ENCODE measurements at regions not wholly inside any gene's neighbourhood (a gene's known extent, or its start where the extent isn't known, plus 50 kb on each side); places are given as distances from the start of the nearest gene placed in this dataset.

DNA sequence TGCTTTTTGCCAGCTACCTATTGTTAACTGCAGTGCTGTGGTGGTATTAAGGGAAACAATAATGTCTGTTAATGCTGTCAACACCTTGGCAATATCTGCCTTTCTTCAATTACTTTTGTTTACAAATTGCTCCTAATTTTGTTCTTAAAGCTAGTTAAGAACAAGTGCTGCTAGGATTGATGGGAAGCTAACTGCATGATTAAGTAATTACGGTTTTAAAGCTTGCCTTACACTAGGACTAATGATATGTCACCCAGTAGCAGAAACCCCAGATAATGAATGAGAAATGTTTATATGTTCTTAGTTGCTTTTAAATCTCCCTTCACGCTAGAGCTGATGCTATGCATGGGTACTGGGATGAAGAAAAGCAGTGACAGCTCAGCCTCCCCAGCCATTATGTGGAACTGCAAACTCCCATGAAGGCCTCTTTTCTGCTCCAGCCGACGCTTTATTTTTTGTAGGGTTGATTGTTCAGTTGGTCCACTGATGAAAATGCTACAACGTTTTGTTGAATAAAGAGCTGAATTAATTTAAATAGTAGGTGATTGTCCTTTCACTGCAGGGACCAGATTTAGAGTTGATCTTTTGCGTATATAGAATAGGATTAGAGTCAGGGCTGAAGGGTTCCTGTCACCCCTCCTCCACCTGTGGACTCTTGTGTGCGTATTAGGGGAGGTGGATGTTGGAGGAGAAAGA lies 610.5 kb downstream of the TFAP2B start:
- Histone ChIP-seq H3K36me3 (ENCODE audit: insufficient read depth, low read length) (no peaks in the 10 kb centered on the region), H3K9ac (ENCODE audit: low read length) (no peak overlapping the region), H3K9me3 (ENCODE audit: insufficient read depth, low read depth, low read length) (no peaks in the 10 kb centered on the region), H3K4me2 (ENCODE audit: low read length) (no peak overlapping the region), H4K20me1 (ENCODE audit: insufficient read depth, low read length) (no peaks in the 10 kb centered on the region), H3K27me3 (ENCODE audit: insufficient read depth, low read length) (no peaks in the 10 kb centered on the region), H3K4me1 (ENCODE audit: insufficient read depth, low read length) (no peaks in the 10 kb centered on the region), H3K27ac (ENCODE audit: low read depth, low read length) (no peak overlapping the region), H3K4me3 (ENCODE audit: insufficient read depth, low read depth, low read length) (no peak overlapping the region), H3K79me2 (ENCODE audit: insufficient read depth, low read length) (no peaks in the 10 kb centered on the region), H2AFZ (ENCODE audit: low read depth, low read length) (no peak overlapping the region)
- Mint-ChIP-seq H3K27ac (ENCODE audit: unreplicated experiment) (no peak overlapping the region), H3K4me3 (ENCODE audit: unreplicated experiment) (no peak overlapping the region), H3K9me3 (ENCODE audit: unreplicated experiment) (peaks cover 2% of the 10 kb centered on the region), H3K4me1 (ENCODE audit: low read depth, unreplicated experiment) (peaks cover 3% of the 10 kb centered on the region), H3K27me3 (ENCODE audit: low read depth, unreplicated experiment) (no peaks in the 10 kb centered on the region), H3K36me3 (ENCODE audit: low read depth, unreplicated experiment) (no peaks in the 10 kb centered on the region)
- FAIRE-seq (no peak), DNase-seq (ENCODE audit: low read depth) (no peak)
- TF ChIP-seq, protein P1, sequence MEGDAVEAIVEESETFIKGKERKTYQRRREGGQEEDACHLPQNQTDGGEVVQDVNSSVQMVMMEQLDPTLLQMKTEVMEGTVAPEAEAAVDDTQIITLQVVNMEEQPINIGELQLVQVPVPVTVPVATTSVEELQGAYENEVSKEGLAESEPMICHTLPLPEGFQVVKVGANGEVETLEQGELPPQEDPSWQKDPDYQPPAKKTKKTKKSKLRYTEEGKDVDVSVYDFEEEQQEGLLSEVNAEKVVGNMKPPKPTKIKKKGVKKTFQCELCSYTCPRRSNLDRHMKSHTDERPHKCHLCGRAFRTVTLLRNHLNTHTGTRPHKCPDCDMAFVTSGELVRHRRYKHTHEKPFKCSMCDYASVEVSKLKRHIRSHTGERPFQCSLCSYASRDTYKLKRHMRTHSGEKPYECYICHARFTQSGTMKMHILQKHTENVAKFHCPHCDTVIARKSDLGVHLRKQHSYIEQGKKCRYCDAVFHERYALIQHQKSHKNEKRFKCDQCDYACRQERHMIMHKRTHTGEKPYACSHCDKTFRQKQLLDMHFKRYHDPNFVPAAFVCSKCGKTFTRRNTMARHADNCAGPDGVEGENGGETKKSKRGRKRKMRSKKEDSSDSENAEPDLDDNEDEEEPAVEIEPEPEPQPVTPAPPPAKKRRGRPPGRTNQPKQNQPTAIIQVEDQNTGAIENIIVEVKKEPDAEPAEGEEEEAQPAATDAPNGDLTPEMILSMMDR (IDR thresholded peaks at IDR 0.05; ENCODE audit: insufficient read depth, low read depth, low read length) = no peak
- TF ChIP-seq EZH2 (IDR thresholded peaks at IDR 0.05; ENCODE audit: insufficient read depth, low read length) = no peak

DNA sequence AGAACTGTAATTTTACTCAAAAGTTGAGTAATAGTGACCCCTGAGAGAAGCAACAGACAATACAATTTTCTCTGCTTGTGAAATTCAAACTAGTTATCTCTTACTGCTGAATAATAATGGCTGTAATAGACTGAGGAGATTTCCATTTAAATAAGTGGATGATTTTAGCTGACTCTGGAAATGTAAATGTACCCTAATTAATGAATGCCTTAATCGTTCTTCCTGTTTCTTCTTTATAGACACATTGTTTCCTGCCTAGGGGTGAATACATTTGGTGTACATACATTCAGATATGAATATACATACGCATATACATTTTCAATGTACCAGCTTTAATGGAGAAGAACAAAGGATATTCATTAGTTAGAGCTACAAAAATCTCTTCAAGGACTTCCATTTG lies 611.9 kb downstream of the TFAP2B start:
- peaks cover 2% of the 10 kb centered on the region for H3K9me3 Mint-ChIP-seq (ENCODE audit: unreplicated experiment)

DNA sequence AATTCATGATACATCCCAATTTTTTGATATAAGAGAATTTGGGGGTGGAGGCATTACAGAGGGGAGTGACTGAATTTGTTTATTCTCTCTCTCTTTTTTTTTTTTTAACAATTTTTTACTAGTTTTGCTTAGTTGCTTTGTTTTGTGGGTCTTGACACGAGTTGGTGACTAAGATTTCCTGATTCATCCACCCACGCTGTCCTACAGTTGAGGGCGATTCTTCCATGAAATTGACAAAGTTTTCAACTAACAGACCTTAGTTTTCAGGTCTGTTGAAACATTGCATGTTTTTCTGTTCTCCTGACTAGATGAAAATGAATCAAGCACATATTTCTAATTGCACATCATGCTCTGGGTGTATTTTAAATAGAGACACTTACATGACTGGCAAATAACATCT lies 613.8 kb downstream of the TFAP2B start:
- H3K9me3 ChIP-seq (ENCODE audit: insufficient read depth, low read depth, low read length) = no peaks in the 10 kb centered on the region
- no peaks in the 10 kb centered on the region for H3K36me3 ChIP-seq (ENCODE audit: insufficient read depth, low read length)
- H3K4me3 Mint-ChIP-seq (ENCODE audit: unreplicated experiment) = no peak overlapping the region
- no peak overlapping the region for H3K27ac ChIP-seq (ENCODE audit: low read depth, low read length)
- no peak for DNase-seq (ENCODE audit: low read depth)
- no peak overlapping the region for H3K27ac Mint-ChIP-seq (ENCODE audit: unreplicated experiment)
- H4K20me1 ChIP-seq (ENCODE audit: insufficient read depth, low read length) = no peaks in the 10 kb centered on the region
- no peaks in the 10 kb centered on the region for H3K27me3 ChIP-seq (ENCODE audit: insufficient read depth, low read length)
- no peak overlapping the region for H2AFZ ChIP-seq (ENCODE audit: low read depth, low read length)
- TF ChIP-seq EZH2 (IDR thresholded peaks at IDR 0.05; ENCODE audit: insufficient read depth, low read length) = no peak
- TF ChIP-seq, protein P1 (IDR thresholded peaks at IDR 0.05; ENCODE audit: insufficient read depth, low read depth, low read length) = no peak
- H3K4me2 ChIP-seq (ENCODE audit: low read length) = no peak overlapping the region
- no peaks in the 10 kb centered on the region for H3K79me2 ChIP-seq (ENCODE audit: insufficient read depth, low read length)
- no peak for FAIRE-seq
- H3K27me3 Mint-ChIP-seq (ENCODE audit: low read depth, unreplicated experiment) = no peaks in the 10 kb centered on the region
- peaks cover 2% of the 10 kb centered on the region for H3K9me3 Mint-ChIP-seq (ENCODE audit: unreplicated experiment)
- H3K36me3 Mint-ChIP-seq (ENCODE audit: low read depth, unreplicated experiment) = no peaks in the 10 kb centered on the region
- peaks cover 3% of the 10 kb centered on the region for H3K4me1 Mint-ChIP-seq (ENCODE audit: low read depth, unreplicated experiment)
- H3K4me3 ChIP-seq (ENCODE audit: insufficient read depth, low read depth, low read length) = no peak overlapping the region
- H3K4me1 ChIP-seq (ENCODE audit: insufficient read depth, low read length) = no peaks in the 10 kb centered on the region
- no peak overlapping the region for H3K9ac ChIP-seq (ENCODE audit: low read length)

More for the DNA sequence above, 611.9 kb downstream of the TFAP2B start:
- Mint-ChIP-seq H3K4me3 (ENCODE audit: unreplicated experiment) (no peak overlapping the region), H3K4me1 (ENCODE audit: low read depth, unreplicated experiment) (peaks cover 3% of the 10 kb centered on the region), H3K36me3 (ENCODE audit: low read depth, unreplicated experiment) (no peaks in the 10 kb centered on the region), H3K27me3 (ENCODE audit: low read depth, unreplicated experiment) (no peaks in the 10 kb centered on the region), H3K27ac (ENCODE audit: unreplicated experiment) (no peak overlapping the region)
- no peak overlapping the region for H3K4me3 ChIP-seq (ENCODE audit: insufficient read depth, low read depth, low read length)
- no peaks in the 10 kb centered on the region for H3K9me3 ChIP-seq (ENCODE audit: insufficient read depth, low read depth, low read length)
- H3K4me1 ChIP-seq (ENCODE audit: insufficient read depth, low read length) = no peaks in the 10 kb centered on the region
- H2AFZ ChIP-seq (ENCODE audit: low read depth, low read length) = no peak overlapping the region
- H3K9ac ChIP-seq (ENCODE audit: low read length) = no peak overlapping the region
- no peaks in the 10 kb centered on the region for H3K79me2 ChIP-seq (ENCODE audit: insufficient read depth, low read length)
- H4K20me1 ChIP-seq (ENCODE audit: insufficient read depth, low read length) = no peaks in the 10 kb centered on the region
- no peaks in the 10 kb centered on the region for H3K27me3 ChIP-seq (ENCODE audit: insufficient read depth, low read length)
- DNase-seq (ENCODE audit: low read depth) = no peak
- no peaks in the 10 kb centered on the region for H3K36me3 ChIP-seq (ENCODE audit: insufficient read depth, low read length)
- no peak for TF ChIP-seq EZH2 (IDR thresholded peaks at IDR 0.05; ENCODE audit: insufficient read depth, low read length)
- TF ChIP-seq, protein P1 (IDR thresholded peaks at IDR 0.05; ENCODE audit: insufficient read depth, low read depth, low read length) = no peak
- FAIRE-seq = no peak
- H3K27ac ChIP-seq (ENCODE audit: low read depth, low read length) = no peak overlapping the region
- no peak overlapping the region for H3K4me2 ChIP-seq (ENCODE audit: low read length)
